Activated CD8-positive, alpha-beta memory T cell treated with anti-CD3 and anti-CD28 coated beads for 24 hours (primary cell): ENCODE measurements at regions not wholly inside any gene's neighbourhood (a gene's known extent, or its start where the extent isn't known, plus 50 kb on each side); places are given as distances from the start of the nearest gene placed in this dataset.

Experiments used
- DNase-seq: peaks from one replicate; pipeline ENCODE4 v3.0.0-alpha.2; 2020

DNA sequence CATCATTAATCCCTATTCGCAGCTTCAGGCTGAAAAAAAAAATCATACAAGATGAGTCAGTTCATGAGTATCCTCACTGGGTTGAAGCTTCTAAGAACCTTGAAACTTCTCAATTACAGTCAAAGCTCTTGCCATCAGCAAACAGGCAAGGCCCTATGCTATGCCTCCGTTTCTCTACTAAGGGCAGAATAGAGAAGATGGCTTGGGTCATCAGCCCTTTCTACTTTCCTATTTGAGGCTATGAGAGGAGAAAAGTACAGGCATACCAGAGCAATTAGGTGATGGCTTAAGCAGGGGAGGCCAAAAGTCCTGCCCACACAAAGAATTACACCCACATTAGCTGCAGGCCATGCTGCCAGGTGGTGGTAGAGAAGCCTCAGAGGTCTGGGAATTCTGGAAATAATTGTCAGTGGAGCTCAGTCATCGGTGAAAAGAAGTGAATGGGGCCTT, 89.0 kb downstream of the MRPL46 start:
- DNase-seq: no peak

DNA sequence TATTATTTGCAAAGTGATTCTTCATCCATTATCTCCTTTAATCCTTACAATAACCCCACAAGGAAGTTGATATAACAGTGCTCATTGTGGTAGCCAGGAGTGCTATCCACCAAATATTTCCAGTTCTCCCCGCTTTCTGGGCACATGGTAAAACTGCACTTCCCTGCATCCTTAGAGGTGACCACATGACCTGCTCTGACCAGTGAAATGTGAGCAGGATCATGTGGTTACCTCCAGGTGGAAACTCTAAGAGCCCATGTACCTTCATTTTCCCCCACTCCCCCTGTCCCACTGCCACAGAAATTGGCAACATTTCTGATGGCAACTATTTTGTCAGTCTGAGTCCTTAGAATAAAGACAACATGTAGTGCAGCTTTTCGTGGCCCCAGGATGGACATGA, 89.7 kb downstream of the MRPL46 start:
- DNase-seq: no peak

DNA sequence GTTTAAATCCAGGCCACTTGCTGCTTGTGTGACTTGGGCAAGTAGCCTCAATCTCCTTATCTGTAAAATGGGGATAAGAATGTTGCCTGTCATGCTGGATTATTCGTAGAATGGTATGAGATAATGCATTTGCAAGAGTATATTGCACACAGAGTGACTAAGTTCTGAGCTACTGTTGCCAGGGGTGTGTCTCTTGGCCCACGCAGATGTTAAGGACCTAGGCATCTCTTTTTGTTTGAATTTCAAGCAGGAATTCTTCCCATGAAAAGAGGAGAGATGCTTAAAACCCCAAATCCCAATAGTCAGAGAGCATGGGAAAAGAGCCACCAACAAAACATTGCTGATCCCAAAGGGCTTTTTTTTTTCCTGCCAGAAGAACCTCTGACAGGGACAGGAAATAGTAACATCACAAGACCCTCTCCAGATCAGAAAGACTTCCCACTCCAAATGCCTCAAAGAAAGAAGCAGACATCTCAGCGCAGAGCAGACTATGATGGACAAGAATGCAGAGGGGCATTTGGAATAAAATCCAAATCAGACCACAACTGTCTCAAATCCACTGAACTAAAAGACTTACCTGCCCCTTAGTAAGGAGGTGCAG, 90.5 kb downstream of the MRPL46 start:
- DNase-seq: no peak

DNA sequence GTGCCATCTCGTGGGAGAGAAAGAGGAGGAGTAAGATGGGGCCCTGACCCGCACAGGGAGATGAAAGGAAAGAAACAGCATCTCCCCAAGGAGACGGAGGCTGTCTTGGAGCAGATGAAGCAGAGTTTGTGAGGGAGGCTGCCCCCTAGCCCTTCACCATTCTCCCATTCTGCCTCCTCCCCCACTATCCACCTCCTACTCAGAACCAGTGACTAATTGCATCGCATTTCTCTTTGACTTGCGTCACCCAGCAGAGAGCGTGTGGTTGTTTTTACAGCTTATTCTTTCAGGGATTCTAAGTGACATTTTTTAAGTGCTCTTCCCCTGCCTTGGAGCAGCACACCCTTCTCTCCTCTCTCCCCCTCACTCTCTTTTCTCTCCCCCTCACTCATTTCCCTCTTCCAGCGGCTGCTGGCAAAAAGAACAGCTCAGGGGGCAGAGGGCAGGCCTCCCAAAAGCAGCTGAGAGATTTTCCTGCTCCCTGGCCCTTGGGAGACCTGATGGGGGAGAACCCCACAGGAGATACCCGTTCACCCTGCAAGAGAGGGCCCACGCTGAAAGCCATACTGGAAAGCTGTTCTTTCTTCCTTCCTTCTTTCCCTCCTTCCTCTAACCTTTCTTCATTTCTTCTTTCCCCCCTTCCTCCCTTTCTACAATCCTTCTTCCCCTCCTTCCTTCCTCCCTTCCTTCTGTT, 91.8 kb downstream of the MRPL46 start:
- DNase-seq: no peak

DNA sequence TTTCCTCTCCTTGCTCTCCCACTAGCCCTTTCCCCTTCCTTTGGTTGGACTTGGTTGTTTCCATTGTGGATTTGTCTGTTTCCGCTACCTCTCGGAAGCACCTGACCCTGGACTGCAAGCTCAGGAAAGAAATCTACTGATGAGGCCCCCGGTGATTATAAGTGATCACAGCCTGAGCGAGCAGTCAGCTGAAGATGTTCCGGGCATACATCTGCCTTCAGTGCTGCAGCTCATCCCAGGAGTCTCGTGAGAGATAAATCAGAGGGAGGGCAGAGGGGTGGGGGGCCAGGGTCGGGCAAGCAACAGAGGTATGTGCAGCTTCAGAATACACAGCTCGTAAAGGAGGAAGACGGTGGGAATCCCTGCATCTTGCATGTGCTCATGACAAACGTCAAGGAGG, 102.1 kb downstream of the MRPL46 start:
- no peak for DNase-seq

DNA sequence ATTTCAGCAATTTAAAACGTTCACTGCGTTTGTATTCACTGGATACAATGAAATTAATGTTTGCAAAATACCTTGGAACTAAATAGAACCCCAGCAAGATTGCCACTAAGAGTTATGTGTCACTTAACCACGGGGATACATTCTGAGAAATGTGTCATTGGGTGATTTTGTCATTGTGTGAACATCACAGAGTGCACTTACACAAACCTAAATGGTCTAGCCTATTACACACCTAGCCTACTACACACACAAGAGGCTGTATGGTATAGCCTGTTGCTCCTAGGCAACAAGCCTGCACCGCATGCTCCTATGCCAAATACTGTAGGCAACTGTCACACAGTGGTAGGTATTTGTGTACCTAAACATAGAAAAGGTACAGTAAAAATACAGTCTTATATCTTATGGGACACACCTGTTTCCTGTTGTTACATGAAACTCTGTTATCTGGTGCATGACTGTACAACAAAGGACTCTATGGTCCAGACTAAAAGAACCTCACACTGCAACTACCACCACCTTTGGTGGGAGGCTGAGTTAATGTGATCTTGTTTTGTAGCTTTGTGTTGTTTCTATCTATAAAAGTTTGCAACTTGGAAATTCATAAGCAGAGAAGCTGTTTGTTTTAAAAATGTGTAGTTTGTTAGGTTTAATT, 92.2 kb upstream of the NTRK3 start:
- DNase-seq: no peak

DNA sequence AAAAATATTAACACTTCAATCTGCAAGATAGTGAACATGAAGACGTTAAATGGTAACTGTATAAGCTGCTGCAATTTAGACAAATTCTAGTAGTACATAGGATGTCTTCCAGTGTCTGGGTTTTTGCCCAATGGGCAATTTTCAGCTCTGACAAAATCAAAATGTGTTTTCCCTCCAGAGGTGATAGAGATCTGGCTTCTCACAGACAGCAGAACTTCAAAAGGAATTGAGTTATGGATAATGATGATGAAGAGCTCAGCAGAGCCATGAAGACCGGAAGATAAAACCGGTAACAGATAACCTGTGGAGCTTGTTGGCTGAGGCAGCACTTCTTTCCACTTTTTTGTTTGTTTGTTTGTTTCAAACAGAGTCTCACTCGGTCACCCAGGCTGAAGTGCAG, 89.4 kb upstream of the NTRK3 start:
- DNase-seq: no peak

DNA sequence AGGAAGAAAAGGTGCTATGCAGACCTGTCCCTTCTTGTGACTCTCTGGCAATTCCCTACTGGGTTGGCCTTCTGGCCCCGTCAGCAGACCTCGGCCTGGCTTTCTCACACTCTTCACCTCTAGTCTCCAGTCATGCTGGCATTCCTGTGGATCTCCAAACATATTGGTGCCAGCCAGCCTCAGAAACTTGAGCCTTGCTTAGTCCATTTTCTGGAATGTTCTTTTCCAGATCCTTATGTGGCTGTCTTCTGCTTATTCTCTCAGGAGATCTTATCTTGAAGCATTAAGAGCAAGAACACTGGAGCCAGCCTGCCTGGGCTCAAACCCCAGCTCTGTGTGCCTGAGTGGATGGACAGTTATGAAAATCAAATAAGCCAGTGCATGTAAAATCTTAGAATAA, 88.2 kb upstream of the NTRK3 start:
- DNase-seq: no peak

DNA sequence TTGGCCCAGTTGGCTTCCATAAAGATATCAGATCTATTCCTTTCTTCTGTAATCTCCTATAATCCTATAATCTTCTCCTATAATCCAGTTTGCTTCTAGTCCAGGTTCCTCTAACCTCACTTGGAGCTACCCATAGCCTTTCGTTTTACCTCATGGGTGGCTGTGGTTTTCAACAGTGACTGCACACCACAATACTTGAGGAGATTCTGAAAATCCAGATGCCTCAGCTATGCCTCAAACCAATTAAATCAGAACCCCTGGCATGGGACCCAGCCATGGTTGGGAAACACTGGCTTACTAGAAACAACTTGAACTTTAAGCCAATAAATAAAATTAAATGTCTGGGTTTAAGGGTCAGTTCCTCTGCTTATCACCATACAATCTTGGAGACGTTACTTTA, 86.1 kb upstream of the NTRK3 start:
- no peak for DNase-seq

DNA sequence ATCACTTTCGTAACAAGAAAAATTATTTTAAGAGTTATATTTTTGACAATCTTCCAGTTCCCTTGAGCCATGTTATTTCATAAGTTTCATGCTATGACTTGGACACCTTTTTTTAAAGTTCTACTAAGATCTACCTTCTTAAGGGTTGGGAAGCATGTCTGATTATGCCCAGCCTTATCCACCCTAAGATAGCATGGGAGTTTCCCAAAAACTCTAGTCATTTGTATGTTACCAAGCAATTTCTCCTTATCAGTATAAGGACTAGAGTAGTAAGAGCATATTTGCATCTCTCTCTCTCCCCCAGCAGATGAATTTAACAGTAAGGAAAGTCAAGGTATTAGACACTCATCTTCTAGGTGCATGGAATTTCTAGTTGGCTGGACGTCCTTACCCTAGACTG, 85.1 kb upstream of the NTRK3 start:
- DNase-seq: no peak

DNA sequence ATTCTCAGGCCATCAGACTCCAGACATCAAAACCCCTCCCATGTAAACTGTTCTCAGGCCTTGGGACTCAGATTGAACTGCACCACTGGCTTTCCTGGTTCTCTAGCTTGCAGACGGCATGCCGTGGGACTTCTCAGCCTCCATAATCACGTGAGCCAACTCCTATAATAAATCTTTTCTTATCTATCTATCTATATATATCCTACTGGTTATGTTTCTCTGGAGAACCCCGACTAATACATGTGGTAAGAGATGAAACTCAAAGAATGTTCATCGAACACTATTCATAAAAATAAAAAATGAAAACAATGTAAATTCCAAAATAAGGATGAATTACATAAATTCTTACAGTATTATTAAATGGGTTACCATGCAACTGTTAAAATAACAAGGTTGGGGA, 84.5 kb upstream of the NTRK3 start:
- no peak for DNase-seq

DNA sequence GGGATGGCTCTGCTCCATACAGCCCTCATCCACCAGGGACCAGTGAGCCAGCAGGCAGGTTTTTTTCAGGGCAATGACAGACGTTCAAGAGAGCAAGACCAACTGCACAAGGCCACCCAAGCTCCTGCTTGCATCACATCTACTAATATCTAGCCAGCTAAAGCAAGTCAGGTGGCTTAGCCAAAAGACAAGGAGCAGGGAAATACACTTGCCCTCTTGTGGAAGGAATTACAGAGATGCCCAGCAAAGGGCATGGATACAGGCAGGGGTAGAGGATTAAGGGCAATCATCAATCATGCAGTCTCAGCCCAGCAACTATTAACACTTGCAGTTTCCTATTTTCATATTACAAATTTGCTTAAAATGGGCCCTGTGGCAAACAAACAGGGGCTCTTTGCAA, 81.5 kb upstream of the NTRK3 start:
- no peak for DNase-seq

DNA sequence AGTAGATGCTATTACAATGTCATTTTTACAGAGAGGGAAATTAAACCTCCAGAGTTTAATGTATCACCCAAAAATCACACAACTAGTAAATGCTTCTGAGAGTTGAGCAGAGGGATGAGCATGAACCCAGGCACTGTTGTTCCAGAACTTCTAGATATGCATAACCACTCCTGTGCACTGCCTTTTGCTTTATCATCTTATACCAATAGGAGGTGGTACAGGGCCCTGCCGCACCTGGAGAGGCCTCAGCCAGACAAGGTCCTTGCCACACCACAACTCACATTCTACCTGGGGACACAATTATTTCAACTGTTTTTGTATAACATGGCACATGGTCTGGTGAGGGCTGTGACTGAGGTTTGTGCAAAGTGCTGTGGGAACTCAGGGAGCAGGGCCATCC, 78.5 kb upstream of the NTRK3 start:
- DNase-seq: no peak

DNA sequence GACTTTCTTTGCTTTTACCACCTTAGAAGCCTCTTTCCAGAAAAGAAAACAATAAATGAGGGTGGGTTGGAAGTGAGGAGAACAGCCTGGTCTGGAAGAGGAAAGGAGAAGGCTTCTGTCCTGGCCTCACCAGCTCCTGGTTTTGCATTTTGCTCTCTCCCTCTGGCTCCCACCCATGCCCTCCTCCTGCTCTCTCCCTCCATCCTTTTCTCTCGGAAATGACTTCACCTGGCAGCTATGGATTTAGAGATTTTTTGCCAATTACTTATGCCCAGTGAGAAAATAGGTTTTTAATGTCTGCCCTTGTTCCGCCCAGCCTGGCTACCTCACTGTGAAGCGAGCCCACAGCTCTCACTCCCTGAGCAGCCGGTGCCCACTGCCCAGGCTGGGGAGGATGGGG, 77.9 kb upstream of the NTRK3 start:
- no peak for DNase-seq

DNA sequence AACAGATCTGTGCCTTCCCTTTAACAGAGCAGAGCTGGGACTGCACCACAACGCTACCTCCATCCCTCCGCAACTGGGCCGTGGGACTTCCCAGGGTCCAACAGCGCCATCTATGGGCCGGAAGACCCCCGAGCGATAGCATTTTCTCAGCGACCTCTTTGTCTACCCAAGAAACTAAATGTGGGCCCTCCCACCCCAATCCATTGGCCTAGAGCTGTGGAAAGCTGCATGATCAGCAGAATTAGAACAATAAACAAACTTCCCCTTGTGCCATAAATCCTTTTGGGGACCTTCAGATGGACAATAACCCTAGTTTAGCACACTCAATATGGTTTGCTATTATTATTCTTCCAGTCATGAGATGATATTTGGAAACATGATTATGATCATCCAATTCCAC, 74.8 kb upstream of the NTRK3 start:
- DNase-seq: peak; percentile 61

DNA sequence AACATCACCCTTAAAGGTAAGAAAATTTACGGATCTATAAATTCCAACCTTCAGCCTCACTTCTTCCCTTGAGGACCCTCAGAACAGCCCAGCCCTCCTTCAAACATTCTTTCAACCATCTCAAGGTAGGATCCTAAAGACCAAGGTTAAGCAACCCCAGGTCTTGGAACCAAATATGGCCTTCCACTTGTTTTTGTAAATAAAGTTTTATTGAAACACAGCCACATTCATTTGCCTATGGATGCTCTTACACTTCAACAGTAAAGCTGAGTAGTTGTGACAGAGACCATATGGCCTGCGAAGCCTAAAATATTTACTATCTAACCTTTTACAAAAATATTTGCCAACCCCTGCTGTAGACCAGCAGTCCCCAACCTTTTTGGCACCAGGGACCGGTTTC, 70.4 kb upstream of the NTRK3 start:
- DNase-seq: no peak

DNA sequence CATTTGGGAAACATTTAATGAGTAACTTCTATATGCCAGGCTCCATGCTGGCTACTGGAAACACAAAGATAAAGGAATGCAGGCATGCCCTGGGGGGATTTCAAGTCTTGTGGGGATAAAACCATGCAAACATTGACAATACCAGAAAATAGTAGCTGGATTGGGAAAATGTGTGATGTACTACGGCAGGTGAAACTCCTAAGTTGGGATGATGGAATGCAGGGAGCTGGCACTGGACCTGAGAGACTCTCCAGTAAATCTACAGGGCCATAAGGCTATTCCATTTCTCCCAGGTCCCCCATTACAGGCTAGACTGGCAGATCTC, 68.2 kb upstream of the NTRK3 start:
- DNase-seq: no peak

DNA sequence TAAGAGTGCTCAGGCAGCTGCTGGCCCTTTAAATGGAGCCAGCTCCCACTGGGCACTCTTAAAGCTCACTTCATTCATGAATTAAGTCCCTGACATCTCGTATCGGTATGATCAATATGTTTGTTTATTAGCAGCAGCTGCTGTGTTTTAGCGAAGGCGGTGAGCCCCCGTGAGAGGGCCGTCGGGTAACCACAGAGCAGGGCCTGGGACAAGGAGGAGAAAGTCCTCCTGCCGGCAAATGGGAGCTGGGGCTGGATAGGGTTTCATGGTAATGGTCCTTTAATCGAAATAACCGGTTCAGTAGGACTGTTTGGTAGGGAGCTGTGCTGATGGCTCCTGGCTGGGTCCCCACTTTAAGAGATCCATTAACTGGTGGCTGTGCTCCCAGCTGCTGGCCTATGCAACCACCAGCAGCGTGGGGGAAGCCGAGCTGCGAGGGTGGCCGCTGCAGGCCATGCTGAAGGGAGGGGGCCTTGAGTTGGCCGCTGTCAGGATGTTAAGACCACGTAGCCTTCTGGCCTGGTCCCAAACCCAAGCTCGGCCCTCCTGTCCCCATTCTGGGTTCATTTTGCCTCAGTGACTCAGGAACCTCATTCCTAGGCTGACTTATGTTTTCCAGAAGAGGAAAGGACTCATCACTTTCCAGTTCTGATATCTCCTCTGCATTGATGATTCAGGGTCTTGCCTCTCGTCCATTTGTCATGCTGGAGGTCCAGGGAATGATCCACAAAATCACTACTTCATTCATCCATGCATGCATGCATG, 67.6 kb upstream of the NTRK3 start:
- no peak for DNase-seq

DNA sequence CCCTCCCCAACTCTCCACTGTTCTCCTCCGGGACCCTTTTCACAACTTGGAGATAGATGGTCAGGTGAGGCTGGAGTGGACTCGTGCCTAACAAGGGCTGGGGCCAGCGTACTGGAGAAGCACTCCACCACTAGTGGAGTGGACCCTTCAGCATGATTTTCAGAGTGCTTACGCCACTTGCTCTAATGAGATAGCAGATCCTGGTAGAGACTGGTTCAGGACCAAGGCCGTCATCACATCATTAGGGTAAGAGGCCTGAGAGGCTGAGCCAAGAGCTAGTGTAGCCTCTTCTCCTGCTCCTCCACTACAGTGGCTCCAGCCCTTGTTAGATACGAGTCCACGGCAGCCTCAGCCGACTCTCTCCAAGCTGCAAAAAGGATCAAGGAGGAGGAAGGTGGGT, 66.9 kb upstream of the NTRK3 start:
- DNase-seq: no peak

DNA sequence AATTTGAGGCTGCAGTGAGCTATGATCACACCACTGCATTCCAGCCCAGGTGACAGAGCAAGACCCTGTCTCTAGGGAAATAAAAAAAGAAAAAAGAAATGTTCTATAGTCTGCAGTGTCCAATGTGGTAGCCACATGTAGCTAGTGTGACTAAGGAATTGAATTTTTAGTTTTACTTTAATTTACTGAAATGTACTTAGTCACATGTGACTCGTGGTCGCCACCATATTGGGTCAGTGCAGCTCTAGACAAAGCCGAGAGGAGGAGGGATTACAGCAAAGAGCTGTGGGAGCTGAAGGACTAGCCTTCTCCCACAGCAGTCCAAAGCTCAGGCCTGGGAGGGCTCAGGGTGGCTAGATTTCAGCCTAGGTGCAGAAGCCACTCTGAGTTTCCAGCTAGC, 65.9 kb upstream of the NTRK3 start:
- DNase-seq: no peak

DNA sequence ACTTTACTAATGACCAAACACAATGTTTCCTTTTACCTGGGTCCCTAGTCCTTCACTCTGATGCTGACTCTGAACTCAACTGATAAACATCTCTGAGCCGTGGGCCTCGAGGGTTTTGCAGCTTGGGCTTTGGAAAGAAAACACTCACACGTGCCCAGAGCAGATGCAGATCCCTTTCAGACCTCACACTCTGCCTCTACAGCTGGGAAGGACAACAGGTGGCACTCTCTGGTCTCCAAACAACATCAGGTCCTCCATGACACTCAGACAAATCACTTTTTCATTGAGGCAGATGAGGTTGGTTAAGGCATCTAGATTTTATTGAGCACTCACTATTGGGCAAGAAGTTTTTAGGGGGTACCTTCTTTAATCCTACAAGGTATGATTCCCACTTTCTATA, 64.7 kb upstream of the NTRK3 start:
- DNase-seq: no peak

DNA sequence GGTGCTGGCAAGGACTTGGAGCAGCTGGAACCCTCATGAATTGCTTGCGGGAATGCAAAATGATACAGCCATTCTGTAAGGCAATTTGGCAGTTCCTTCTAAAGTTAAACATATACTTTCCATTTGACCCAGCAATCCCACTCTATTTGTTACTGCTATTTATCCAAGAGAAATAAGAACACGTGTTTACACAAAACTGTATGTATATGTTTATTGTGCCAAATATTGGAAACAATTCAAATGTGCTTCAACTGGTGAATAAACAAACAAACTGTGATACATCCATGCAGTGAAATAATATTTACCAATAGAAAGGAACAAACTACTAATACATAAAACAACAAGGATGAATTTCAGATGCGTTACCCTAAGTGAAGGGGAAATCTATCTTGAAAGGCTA, 60.0 kb upstream of the NTRK3 start:
- no peak for DNase-seq

DNA sequence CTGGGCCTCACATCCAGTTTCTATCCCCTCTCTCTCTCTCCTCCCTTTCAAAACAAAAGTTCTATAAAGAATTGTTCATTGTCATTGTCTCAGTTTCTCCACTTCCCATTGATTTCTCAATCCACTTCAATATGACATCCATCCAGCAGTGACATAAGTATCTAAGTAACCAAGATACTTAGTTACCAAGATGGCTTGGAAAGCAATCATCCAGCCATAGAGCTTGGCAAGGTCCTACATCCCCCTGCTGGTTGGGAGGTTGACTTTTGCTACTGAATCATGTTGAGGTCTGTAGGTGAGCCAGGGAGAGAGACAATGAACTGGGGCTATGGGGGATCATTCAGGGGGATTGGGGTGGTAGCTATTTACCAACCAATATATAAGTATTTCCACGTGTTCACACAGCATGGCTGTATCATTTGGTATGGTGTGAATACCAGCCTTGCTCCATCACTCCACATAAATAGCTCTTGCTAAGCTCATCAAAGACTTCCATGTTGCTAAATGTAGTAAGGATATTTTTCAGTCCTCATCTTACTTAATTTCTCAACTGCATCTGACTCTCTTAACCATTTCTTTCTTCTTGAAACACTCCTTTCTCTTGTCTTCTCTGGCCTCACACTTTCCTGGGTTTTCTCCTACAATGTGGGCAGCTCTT, 58.8 kb upstream of the NTRK3 start:
- no peak for DNase-seq
